GM19395 (cell line): ENCODE measurements at regions not wholly inside any gene's neighbourhood (a gene's known extent, or its start where the extent isn't known, plus 50 kb on each side); places are given as distances from the start of the nearest gene placed in this dataset.

Experiments
- ATAC-seq: cut with Tn5 transposase; IDR thresholded peaks from one replicate; pipeline ENCODE4 v1.9.1; 2021; ENCODE audit warnings: mild to moderate bottlenecking, moderate library complexity; ENCODE audit not compliant: unreplicated experiment

GRCh38 chr21:29441651-29442050 is 142.9 kb downstream of the BACH1 start:
- no peak for ATAC-seq

GRCh38 chr21:29443411-29444010 is 144.8 kb downstream of the BACH1 start:
- no peak for ATAC-seq

GRCh38 chr21:29448766-29449165 is 150.0 kb downstream of the BACH1 start:
- no peak for ATAC-seq

- no peak for ATAC-seq
These were observed 150.7 kb downstream of the BACH1 start for GRCh38 chr21:29449306-29449950.

GRCh38 chr21:29450058-29450457 is 151.3 kb downstream of the BACH1 start:
- no peak for ATAC-seq

GRCh38 chr21:29453511-29453910 is 154.8 kb downstream of the BACH1 start:
- ATAC-seq, result peak; percentile 68

- ATAC-seq, result no peak
These were observed 155.5 kb downstream of the BACH1 start for GRCh38 chr21:29454179-29454578.

- no peak for ATAC-seq
These were observed 163.8 kb downstream of the BACH1 start for GRCh38 chr21:29462479-29462878.

GRCh38 chr21:29465546-29465945 is 166.8 kb downstream of the BACH1 start:
- no peak for ATAC-seq

- no peak for ATAC-seq
These were observed 167.8 kb downstream of the BACH1 start for GRCh38 chr21:29466532-29466931.

- no peak for ATAC-seq
These were observed 171.7 kb downstream of the BACH1 start for GRCh38 chr21:29470397-29470796.

GRCh38 chr21:29473808-29474207 is 175.1 kb downstream of the BACH1 start:
- no peak for ATAC-seq

- ATAC-seq, result no peak
These were observed 176.6 kb downstream of the BACH1 start for GRCh38 chr21:29475329-29475728.

- no peak for ATAC-seq
These were observed 178.6 kb downstream of the BACH1 start for GRCh38 chr21:29477347-29477746.

- ATAC-seq, result no peak
These were observed 179.2 kb downstream of the BACH1 start for GRCh38 chr21:29477941-29478340.

GRCh38 chr21:29481081-29481480 is 182.4 kb downstream of the BACH1 start:
- no peak for ATAC-seq

- no peak for ATAC-seq
These were observed 182.9 kb downstream of the BACH1 start for GRCh38 chr21:29481641-29482040.

GRCh38 chr21:29486306-29486807 is 187.6 kb downstream of the BACH1 start:
- no peak for ATAC-seq
